NCI-H1694 treated with DMSO at 0.1 percent for 48 hours (cell line): ENCODE measurements at regions not wholly inside any gene's neighbourhood (a gene's known extent, or its start where the extent isn't known, plus 50 kb on each side); places are given as distances from the start of the nearest gene placed in this dataset.

Experiments used
- DNase-seq: peaks from one replicate; lab custom pipeline; 2025; lab: John Stamatoyannopoulos, UW

- DNase-seq: no peak
Measured at GRCh38 chr2:120548627-120549608, 186.8 kb upstream of the GLI2 start.

GRCh38 chr2:120549841-120550240, 185.8 kb upstream of the GLI2 start:
- no peak for DNase-seq

GRCh38 chr2:120550282-120550681, 185.4 kb upstream of the GLI2 start:
- DNase-seq: no peak

GRCh38 chr2:120550893-120551446, 184.7 kb upstream of the GLI2 start:
- DNase-seq: no peak

GRCh38 chr2:120551522-120551921, 184.1 kb upstream of the GLI2 start:
- DNase-seq: no peak

GRCh38 chr2:120552079-120552478, 183.6 kb upstream of the GLI2 start:
- DNase-seq: no peak

GRCh38 chr2:120552800-120553481, 182.7 kb upstream of the GLI2 start:
- DNase-seq: no peak

GRCh38 chr2:120554625-120555032, 181.0 kb upstream of the GLI2 start:
- no peak for DNase-seq

GRCh38 chr2:120555092-120555491, 180.6 kb upstream of the GLI2 start:
- no peak for DNase-seq

- DNase-seq: no peak
Measured at GRCh38 chr2:120556911-120557310, 178.8 kb upstream of the GLI2 start.

- no peak for DNase-seq
Measured at GRCh38 chr2:120558847-120559246, 176.8 kb upstream of the GLI2 start.

GRCh38 chr2:120559401-120559800, 176.3 kb upstream of the GLI2 start:
- no peak for DNase-seq

- DNase-seq: no peak
Measured at GRCh38 chr2:120560330-120560729, 175.3 kb upstream of the GLI2 start.

- no peak for DNase-seq
Measured at GRCh38 chr2:120561379-120562035, 174.2 kb upstream of the GLI2 start.

GRCh38 chr2:120562218-120563005, 173.3 kb upstream of the GLI2 start:
- no peak for DNase-seq

- DNase-seq: no peak
Measured at GRCh38 chr2:120563616-120564015, 172.1 kb upstream of the GLI2 start.

- no peak for DNase-seq
Measured at GRCh38 chr2:120564213-120565094, 171.2 kb upstream of the GLI2 start.

GRCh38 chr2:120565095-120565460, 170.6 kb upstream of the GLI2 start:
- DNase-seq: no peak

- DNase-seq: no peak
Measured at GRCh38 chr2:120565929-120566328, 169.7 kb upstream of the GLI2 start.

GRCh38 chr2:120566331-120567035, 169.2 kb upstream of the GLI2 start:
- DNase-seq: no peak
